Inferior parietal cortex (tissue), 1 donor: ENCODE measurements at regions not wholly inside any gene's neighbourhood (a gene's known extent, or its start where the extent isn't known, plus 50 kb on each side); places are given as distances from the start of the nearest gene placed in this dataset.

Experiments
- DNase-seq: peaks from one replicate; pipeline ENCODE4 v3.0.0-alpha.2; 2016; ENCODE audit errors: extremely low spot score

- no peak for DNase-seq
Observed at GRCh38 chr15:46242935-46243334, 608.1 kb downstream of the SQOR start.

- DNase-seq = no peak
Observed at GRCh38 chr15:46251903-46252302, 617.1 kb downstream of the SQOR start.

GRCh38 chr15:46258056-46258455 lies 623.2 kb downstream of the SQOR start:
- no peak for DNase-seq

- no peak for DNase-seq
Observed at GRCh38 chr15:46260937-46261336, 626.1 kb downstream of the SQOR start.

- no peak for DNase-seq
Observed at GRCh38 chr15:46265664-46266347, 631.0 kb downstream of the SQOR start.

- no peak for DNase-seq
Observed at GRCh38 chr15:46266661-46267060, 631.8 kb downstream of the SQOR start.

GRCh38 chr15:46270481-46271147 lies 635.8 kb downstream of the SQOR start:
- no peak for DNase-seq

- DNase-seq = no peak
Observed at GRCh38 chr15:46275701-46276100, 640.9 kb downstream of the SQOR start.

GRCh38 chr15:46277451-46277850 lies 642.6 kb downstream of the SQOR start:
- DNase-seq = no peak

GRCh38 chr15:46278062-46278461 lies 643.2 kb downstream of the SQOR start:
- DNase-seq = no peak

GRCh38 chr15:46278486-46279090 lies 643.8 kb downstream of the SQOR start:
- DNase-seq = no peak

GRCh38 chr15:46280762-46281542 lies 646.1 kb downstream of the SQOR start:
- DNase-seq = no peak

GRCh38 chr15:46293550-46293949 lies 658.7 kb downstream of the SQOR start:
- no peak for DNase-seq

GRCh38 chr15:46296002-46296401 lies 661.2 kb downstream of the SQOR start:
- DNase-seq = no peak

GRCh38 chr15:46296797-46297196 lies 662.0 kb downstream of the SQOR start:
- no peak for DNase-seq

- DNase-seq = no peak
Observed at GRCh38 chr15:46297766-46298165, 662.9 kb downstream of the SQOR start.

GRCh38 chr15:46300716-46301115 lies 665.9 kb downstream of the SQOR start:
- no peak for DNase-seq

- no peak for DNase-seq
Observed at GRCh38 chr15:46301291-46301690, 666.5 kb downstream of the SQOR start.

- DNase-seq = no peak
Observed at GRCh38 chr15:46301826-46302225, 667.0 kb downstream of the SQOR start.

GRCh38 chr15:46304321-46304720 lies 669.5 kb downstream of the SQOR start:
- DNase-seq = no peak

- no peak for DNase-seq
Observed at GRCh38 chr15:46307746-46308145, 672.9 kb downstream of the SQOR start.

- no peak for DNase-seq
Observed at GRCh38 chr15:46309914-46310313, 675.1 kb downstream of the SQOR start.
